Peyer's patch (tissue), 4 donors: ENCODE measurements at regions not wholly inside any gene's neighbourhood (a gene's known extent, or its start where the extent isn't known, plus 50 kb on each side); places are given as distances from the start of the nearest gene placed in this dataset.

Source experiments
- POLR2A ChIP-seq, 2 donors: fragments of 450-650 bp; IDR thresholded peaks; one replicate each; pipeline ENCODE4 v1.5.1; 2017; ENCODE audit warnings: antibody characterized with exemption in 2 of 2, mild to moderate bottlenecking in 2 of 2, moderate library complexity in 2 of 2
- TF ChIP-seq, protein P1 (sequence below), 6 experiments: fragments of 450-650 bp in 4 of 6; fragments of 200-600 bp in 2 of 6; sonication (generic) in 1 of 6; IDR thresholded peaks; one replicate each; pipeline ENCODE4 v1.5.1; 2017 to 2019; ENCODE audit warnings: antibody characterized with exemption in 6 of 6, mild to moderate bottlenecking in 3 of 6, moderate library complexity in 1 of 6

- TF ChIP-seq, protein P1, sequence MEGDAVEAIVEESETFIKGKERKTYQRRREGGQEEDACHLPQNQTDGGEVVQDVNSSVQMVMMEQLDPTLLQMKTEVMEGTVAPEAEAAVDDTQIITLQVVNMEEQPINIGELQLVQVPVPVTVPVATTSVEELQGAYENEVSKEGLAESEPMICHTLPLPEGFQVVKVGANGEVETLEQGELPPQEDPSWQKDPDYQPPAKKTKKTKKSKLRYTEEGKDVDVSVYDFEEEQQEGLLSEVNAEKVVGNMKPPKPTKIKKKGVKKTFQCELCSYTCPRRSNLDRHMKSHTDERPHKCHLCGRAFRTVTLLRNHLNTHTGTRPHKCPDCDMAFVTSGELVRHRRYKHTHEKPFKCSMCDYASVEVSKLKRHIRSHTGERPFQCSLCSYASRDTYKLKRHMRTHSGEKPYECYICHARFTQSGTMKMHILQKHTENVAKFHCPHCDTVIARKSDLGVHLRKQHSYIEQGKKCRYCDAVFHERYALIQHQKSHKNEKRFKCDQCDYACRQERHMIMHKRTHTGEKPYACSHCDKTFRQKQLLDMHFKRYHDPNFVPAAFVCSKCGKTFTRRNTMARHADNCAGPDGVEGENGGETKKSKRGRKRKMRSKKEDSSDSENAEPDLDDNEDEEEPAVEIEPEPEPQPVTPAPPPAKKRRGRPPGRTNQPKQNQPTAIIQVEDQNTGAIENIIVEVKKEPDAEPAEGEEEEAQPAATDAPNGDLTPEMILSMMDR (IDR thresholded peaks at IDR 0.05): no peak
- TF ChIP-seq POLR2A (IDR thresholded peaks at IDR 0.05): no peak
Measured at GRCh38 chr3:152610622-152611021, 224.3 kb upstream of the P2RY1 start.
